ENCODE measurements at regions not wholly inside any gene's neighbourhood (a gene's known extent, or its start where the extent isn't known, plus 50 kb on each side); places are given as distances from the start of the nearest gene placed in this dataset.

- Histone ChIP-seq H3K36me3 (no peaks in the 10 kb centered on the region), H3K4me1 (no peaks in the 10 kb centered on the region), H3K4me3 (no peak overlapping the region), H3K9me3 (no peaks in the 10 kb centered on the region), H3K27me3 (no peaks in the 10 kb centered on the region), H3K27ac (no peak overlapping the region)
- no peak for TF ChIP-seq CTCF (IDR thresholded peaks at IDR 0.05)
- no peak for TF ChIP-seq POLR2A (IDR thresholded peaks at IDR 0.05)
- intact Hi-C loops (cut with DNase I; ENCODE audit: low total_unique reads), result no loop called here
- DNase-seq, result no peak
Observed at GRCh38 chr16:65775829-65776228, 590.7 kb upstream of the CDH5 start.

- no peaks in the 10 kb centered on the region for H3K27me3 ChIP-seq
- no peaks in the 10 kb centered on the region for H3K4me1 ChIP-seq
- no peaks in the 10 kb centered on the region for H3K9me3 ChIP-seq
- no peak overlapping the region for H3K27ac ChIP-seq
- intact Hi-C loops (cut with DNase I; ENCODE audit: low total_unique reads), result no loop called here
- no peak for DNase-seq
- H3K4me3 ChIP-seq, result no peak overlapping the region
- H3K36me3 ChIP-seq, result peaks cover 0 to 2% of the 10 kb centered on the region in 2 donors
- TF ChIP-seq POLR2A (IDR thresholded peaks at IDR 0.05) (no peak), CTCF (IDR thresholded peaks at IDR 0.05) (no peak)
Observed at GRCh38 chr16:65774350-65774749, 592.1 kb upstream of the CDH5 start.

- peaks cover 0 to 2% of the 10 kb centered on the region in 2 donors for H3K36me3 ChIP-seq
- no peak overlapping the region for H3K27ac ChIP-seq
- intact Hi-C loops (cut with DNase I; ENCODE audit: low total_unique reads), result no loop called here
- TF ChIP-seq POLR2A (IDR thresholded peaks at IDR 0.05) (no peak), CTCF (IDR thresholded peaks at IDR 0.05) (no peak)
- no peaks in the 10 kb centered on the region for H3K4me1 ChIP-seq
- no peak for DNase-seq
- no peaks in the 10 kb centered on the region for H3K9me3 ChIP-seq
- H3K27me3 ChIP-seq, result no peaks in the 10 kb centered on the region
- H3K4me3 ChIP-seq, result no peak overlapping the region
Observed at GRCh38 chr16:65773301-65773874, 593.1 kb upstream of the CDH5 start.

GRCh38 chr16:65772134-65772732 lies 594.3 kb upstream of the CDH5 start:
- Histone ChIP-seq H3K4me3 (no peak overlapping the region), H3K9me3 (no peaks in the 10 kb centered on the region), H3K36me3 (peaks cover 0 to 2% of the 10 kb centered on the region in 2 donors), H3K4me1 (no peaks in the 10 kb centered on the region), H3K27me3 (no peaks in the 10 kb centered on the region), H3K27ac (no peak overlapping the region)
- no peak for TF ChIP-seq CTCF (IDR thresholded peaks at IDR 0.05)
- no peak for TF ChIP-seq POLR2A (IDR thresholded peaks at IDR 0.05)
- intact Hi-C loops (cut with DNase I; ENCODE audit: low total_unique reads), result no loop called here
- peak in 1 of 2 donors; percentile 17 for DNase-seq

- no peak for DNase-seq
- Histone ChIP-seq H3K9me3 (no peaks in the 10 kb centered on the region), H3K27me3 (no peaks in the 10 kb centered on the region), H3K4me3 (no peak overlapping the region), H3K27ac (no peak overlapping the region), H3K4me1 (no peaks in the 10 kb centered on the region), H3K36me3 (peaks cover 0 to 2% of the 10 kb centered on the region in 2 donors)
- intact Hi-C loops (cut with DNase I; ENCODE audit: low total_unique reads), result no loop called here
- TF ChIP-seq CTCF (IDR thresholded peaks at IDR 0.05) (no peak), POLR2A (IDR thresholded peaks at IDR 0.05) (no peak)
Observed at GRCh38 chr16:65771707-65772106, 594.8 kb upstream of the CDH5 start.

Measured in uterus (tissue), 3 donors.